ENCODE measurements at regions not wholly inside any gene's neighbourhood (a gene's known extent, or its start where the extent isn't known, plus 50 kb on each side); places are given as distances from the start of the nearest gene placed in this dataset.

DNA sequence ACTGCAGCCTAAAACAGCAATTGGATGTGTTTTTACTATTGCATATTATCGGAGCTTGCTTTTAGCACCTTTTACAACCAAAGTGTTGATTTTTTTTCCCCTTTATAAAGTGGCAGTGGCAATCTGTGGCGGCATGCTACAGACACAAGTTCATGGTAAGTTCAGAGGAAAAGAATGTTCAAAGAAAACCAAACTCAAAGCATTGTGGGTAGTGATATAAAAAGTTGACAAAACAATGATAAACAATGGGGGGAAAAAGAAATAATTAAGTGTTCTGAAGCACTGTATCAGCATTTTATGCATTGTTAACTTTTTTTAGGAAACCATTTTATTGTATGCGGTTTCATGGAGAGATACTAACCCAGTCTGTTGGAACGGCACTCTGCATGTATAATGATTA, 492.0 kb upstream of the SOX5 start:
- TF ChIP-seq CTCF (IDR thresholded peaks at IDR 0.05) (no peak), POLR2A (IDR thresholded peaks at IDR 0.05) (no peak)
